Keratinocyte (primary cell): ENCODE measurements at regions not wholly inside any gene's neighbourhood (a gene's known extent, or its start where the extent isn't known, plus 50 kb on each side); places are given as distances from the start of the nearest gene placed in this dataset.

Experiments used
- DNase-seq: peaks from one replicate; pipeline ENCODE4 v3.0.0-alpha.2; 2011; ENCODE audit warnings: low read depth, missing footprints, low spot score
- FAIRE-seq: peaks from 2 replicates; lab custom pipeline; 2011; peaks lifted over from hg19 to GRCh38; lab: Jason Lieb, UNC
- H2AFZ ChIP-seq: 2 replicates; pipeline ENCODE4 v1.6.0; 2012; ENCODE audit warnings: low read length, control low read depth, inconsistent platforms; ENCODE audit not compliant: control insufficient read depth
- H3K27ac ChIP-seq: 2 replicates; pipeline ENCODE4 v1.5.1; 2011; ENCODE audit warnings: low read length; ENCODE audit not compliant: control insufficient read depth, insufficient read depth
- H3K27me3 ChIP-seq: 3 replicates; pipeline ENCODE4 v1.6.0; 2011; ENCODE audit warnings: low read length; ENCODE audit not compliant: control insufficient read depth, insufficient read depth; ENCODE audit errors: extremely low read depth
- H3K36me3 ChIP-seq, 2 experiments: 2 replicates in 1 of 2; 3 replicates in 1 of 2; pipeline ENCODE4 v1.5.1; 2011; ENCODE audit warnings: low read length in 2 of 2, mild to moderate bottlenecking in 1 of 2; ENCODE audit not compliant: control insufficient read depth in 2 of 2, insufficient read depth in 2 of 2; ENCODE audit errors: extremely low read depth in 1 of 2
- H3K4me1 ChIP-seq: 3 replicates; pipeline ENCODE4 v1.5.1; 2011; ENCODE audit warnings: low read length; ENCODE audit not compliant: control insufficient read depth, insufficient read depth; ENCODE audit errors: extremely low read depth
- H3K4me2 ChIP-seq: 3 replicates; pipeline ENCODE4 v1.6.0; 2011; ENCODE audit warnings: low read depth, low read length; ENCODE audit not compliant: control insufficient read depth, insufficient read depth; ENCODE audit errors: extremely low read depth
- H3K4me3 ChIP-seq, 3 experiments: fragments of 200-600 bp in 1 of 3; sonication (generic) in 1 of 3; 2 replicates in 2 of 3; 3 replicates in 1 of 3; pipeline ENCODE4 v1.5.1; 2011 to 2016; ENCODE audit warnings: low read length in 3 of 3, mild to moderate bottlenecking in 3 of 3, control low read depth in 2 of 3, inconsistent platforms in 1 of 3, low read depth in 1 of 3, mixed read lengths in 1 of 3, mixed run types in 1 of 3, moderate library complexity in 1 of 3; ENCODE audit not compliant: control insufficient read depth in 2 of 3, insufficient read depth in 2 of 3; ENCODE audit errors: extremely low read depth in 1 of 3
- H3K79me2 ChIP-seq: 2 replicates; pipeline ENCODE4 v1.6.0; 2012; ENCODE audit warnings: low read length; ENCODE audit not compliant: control insufficient read depth, insufficient read depth
- H3K9ac ChIP-seq: 3 replicates; pipeline ENCODE4 v1.6.0; 2011; ENCODE audit warnings: low read length; ENCODE audit not compliant: control insufficient read depth, insufficient read depth; ENCODE audit errors: extremely low read depth
- H3K9me1 ChIP-seq: 3 replicates; pipeline ENCODE4 v1.6.0; 2011; ENCODE audit warnings: low read length; ENCODE audit not compliant: control insufficient read depth, insufficient read depth; ENCODE audit errors: extremely low read depth
- H3K9me3 ChIP-seq: 2 replicates; pipeline ENCODE4 v1.5.1; 2012; ENCODE audit warnings: low read depth, low read length; ENCODE audit not compliant: control insufficient read depth
- H4K20me1 ChIP-seq: 3 replicates; pipeline ENCODE4 v1.6.0; 2011; ENCODE audit warnings: low read length; ENCODE audit not compliant: control insufficient read depth, insufficient read depth; ENCODE audit errors: extremely low read depth
- CTCF ChIP-seq, 3 experiments: IDR thresholded peaks in 1 of 3; conservative IDR thresholded peaks in 1 of 3; optimal IDR thresholded peaks in 1 of 3; 2 replicates in 2 of 3; 3 replicates in 1 of 3; pipeline versions ENCODE3 to v1.5.1; 2011; ENCODE audit warnings: low read length in 3 of 3, mild to moderate bottlenecking in 3 of 3, moderate library complexity in 2 of 3, control low read depth in 1 of 3, inconsistent platforms in 1 of 3; ENCODE audit not compliant: insufficient read depth in 2 of 3; ENCODE audit errors: extremely low read depth in 1 of 3
- EZH2 ChIP-seq: IDR thresholded peaks from one replicate; pipeline ENCODE4 v1.6.1; 2012; ENCODE audit warnings: inconsistent platforms, mild to moderate bottlenecking, low read length, moderate library complexity
- dilution Hi-C: fragments of 300-500 bp; cut with MboI; formaldehyde crosslinking; loops from one replicate; pipeline ENCODE4 v1.7.0; 2020; ENCODE audit warnings: low sequenced_read_pairs; ENCODE audit not compliant: extremely low pct_ligation_motif_present

GRCh38 chr12:47577206-47577989 lies 128.4 kb downstream of the RPAP3 start:
- Histone ChIP-seq H3K27ac (no peak overlapping the region), H3K4me3 (no peak overlapping the region), H3K4me2 (no peak overlapping the region), H3K79me2 (no peaks in the 10 kb centered on the region), H3K9me1 (no peaks in the 10 kb centered on the region), H4K20me1 (no peaks in the 10 kb centered on the region), H3K4me1 (no peaks in the 10 kb centered on the region), H2AFZ (no peak overlapping the region), H3K27me3 (no peaks in the 10 kb centered on the region), H3K9me3 (no peaks in the 10 kb centered on the region), H3K36me3 (no peaks in the 10 kb centered on the region), H3K9ac (no peak overlapping the region)
- dilution Hi-C loops, result no loop called here
- DNase-seq, result no peak
- no peak for FAIRE-seq
- TF ChIP-seq EZH2 (no peak), CTCF (optimal IDR thresholded peaks at IDR 0.05 in 1 of 3, IDR thresholded peaks at IDR 0.05 in 1 of 3, conservative IDR thresholded peaks at IDR 0.05 in 1 of 3; ENCODE audit: extremely low read depth in 1 of 3, insufficient read depth in 2 of 3, low read length in 3 of 3) (no peak)

- H3K27ac ChIP-seq, result no peak overlapping the region
- no peaks in the 10 kb centered on the region for H3K4me1 ChIP-seq
- FAIRE-seq, result no peak
These were observed 129.4 kb downstream of the RPAP3 start for GRCh38 chr12:47576289-47576945.

More at GRCh38 chr12:47576289-47576945, 129.4 kb downstream of the RPAP3 start:
- H3K4me2 ChIP-seq, result no peak overlapping the region
- no peak for DNase-seq
- TF ChIP-seq EZH2 (no peak), CTCF (optimal IDR thresholded peaks at IDR 0.05 in 1 of 3, IDR thresholded peaks at IDR 0.05 in 1 of 3, conservative IDR thresholded peaks at IDR 0.05 in 1 of 3; ENCODE audit: extremely low read depth in 1 of 3, insufficient read depth in 2 of 3, low read length in 3 of 3) (no peak)
- no peaks in the 10 kb centered on the region for H3K9me3 ChIP-seq
- no peaks in the 10 kb centered on the region for H3K27me3 ChIP-seq
- dilution Hi-C loops, result no loop called here
- no peak overlapping the region for H3K4me3 ChIP-seq
- no peak overlapping the region for H3K9ac ChIP-seq
- no peaks in the 10 kb centered on the region for H3K79me2 ChIP-seq
- no peaks in the 10 kb centered on the region for H3K9me1 ChIP-seq
- H3K36me3 ChIP-seq, result no peaks in the 10 kb centered on the region
- no peaks in the 10 kb centered on the region for H4K20me1 ChIP-seq
- H2AFZ ChIP-seq, result no peak overlapping the region
